T-helper 2 cell treated with Interferon-gamma antibody and Interleukin-4, amounts not matched to agents 5 μg/mL and 100 μg/mL, for 36 hours (primary cell): ENCODE measurements at regions not wholly inside any gene's neighbourhood (a gene's known extent, or its start where the extent isn't known, plus 50 kb on each side); places are given as distances from the start of the nearest gene placed in this dataset.
A peak's percentile ranks its signal among the peaks of the same experiment; 100 is the strongest.
"Not testable (repeated sequence)": the region's sequence is repeated elsewhere in the genome, so short reads cannot be mapped to it uniquely, and the experiment has no call there.

Experiments
- DNase-seq: peaks from one replicate; pipeline ENCODE4 v3.0.0; 2021; ENCODE audit warnings: low spot score
- H3K27ac Mint-ChIP-seq: one replicate; pipeline ENCODE4 v1.8.0; 2021; ENCODE audit warnings: mild to moderate bottlenecking, mixed read lengths
- H3K27me3 Mint-ChIP-seq: one replicate; pipeline ENCODE4 v1.8.0; 2021; ENCODE audit warnings: low read depth, mixed read lengths
- H3K36me3 Mint-ChIP-seq: one replicate; pipeline ENCODE4 v1.8.0; 2021; ENCODE audit warnings: low read depth, mixed read lengths
- H3K4me1 Mint-ChIP-seq: one replicate; pipeline ENCODE4 v1.8.0; 2021; ENCODE audit warnings: low read depth, mixed read lengths
- H3K4me3 Mint-ChIP-seq: one replicate; pipeline ENCODE4 v1.8.0; 2022; ENCODE audit warnings: mild to moderate bottlenecking, moderate library complexity, mixed read lengths
- H3K9me3 Mint-ChIP-seq: one replicate; pipeline ENCODE4 v1.8.0; 2021; ENCODE audit warnings: mixed read lengths

- Mint-ChIP-seq H3K36me3 (peaks cover 7% of the 10 kb centered on the region), H3K4me1 (peaks cover 31% of the 10 kb centered on the region), H3K27ac (peak overlapping the region; percentile 2), H3K9me3 (peaks cover 20% of the 10 kb centered on the region), H3K27me3 (peaks cover 28% of the 10 kb centered on the region), H3K4me3 (no peak overlapping the region)
- DNase-seq = no peak
Observed at GRCh38 chr12:54736549-54736948, 88.4 kb upstream of the DCD start.

GRCh38 chr12:54734196-54734950 lies 86.2 kb upstream of the DCD start:
- H3K36me3 Mint-ChIP-seq = peaks cover 7% of the 10 kb centered on the region
- DNase-seq = no peak
- H3K27ac Mint-ChIP-seq = no peak overlapping the region
- H3K9me3 Mint-ChIP-seq = peaks cover 16% of the 10 kb centered on the region
- H3K4me3 Mint-ChIP-seq = no peak overlapping the region
- H3K4me1 Mint-ChIP-seq = peaks cover 14% of the 10 kb centered on the region
- H3K27me3 Mint-ChIP-seq = peaks cover 17% of the 10 kb centered on the region

- no peaks in the 10 kb centered on the region for H3K9me3 Mint-ChIP-seq
- H3K36me3 Mint-ChIP-seq = no peaks in the 10 kb centered on the region
- peaks cover 25% of the 10 kb centered on the region for H3K27me3 Mint-ChIP-seq
- DNase-seq = no peak
- no peak overlapping the region for H3K27ac Mint-ChIP-seq
- H3K4me3 Mint-ChIP-seq = no peak overlapping the region
- peaks cover 7% of the 10 kb centered on the region for H3K4me1 Mint-ChIP-seq
Observed at GRCh38 chr12:54725233-54725843, 77.2 kb upstream of the DCD start.

DNA sequence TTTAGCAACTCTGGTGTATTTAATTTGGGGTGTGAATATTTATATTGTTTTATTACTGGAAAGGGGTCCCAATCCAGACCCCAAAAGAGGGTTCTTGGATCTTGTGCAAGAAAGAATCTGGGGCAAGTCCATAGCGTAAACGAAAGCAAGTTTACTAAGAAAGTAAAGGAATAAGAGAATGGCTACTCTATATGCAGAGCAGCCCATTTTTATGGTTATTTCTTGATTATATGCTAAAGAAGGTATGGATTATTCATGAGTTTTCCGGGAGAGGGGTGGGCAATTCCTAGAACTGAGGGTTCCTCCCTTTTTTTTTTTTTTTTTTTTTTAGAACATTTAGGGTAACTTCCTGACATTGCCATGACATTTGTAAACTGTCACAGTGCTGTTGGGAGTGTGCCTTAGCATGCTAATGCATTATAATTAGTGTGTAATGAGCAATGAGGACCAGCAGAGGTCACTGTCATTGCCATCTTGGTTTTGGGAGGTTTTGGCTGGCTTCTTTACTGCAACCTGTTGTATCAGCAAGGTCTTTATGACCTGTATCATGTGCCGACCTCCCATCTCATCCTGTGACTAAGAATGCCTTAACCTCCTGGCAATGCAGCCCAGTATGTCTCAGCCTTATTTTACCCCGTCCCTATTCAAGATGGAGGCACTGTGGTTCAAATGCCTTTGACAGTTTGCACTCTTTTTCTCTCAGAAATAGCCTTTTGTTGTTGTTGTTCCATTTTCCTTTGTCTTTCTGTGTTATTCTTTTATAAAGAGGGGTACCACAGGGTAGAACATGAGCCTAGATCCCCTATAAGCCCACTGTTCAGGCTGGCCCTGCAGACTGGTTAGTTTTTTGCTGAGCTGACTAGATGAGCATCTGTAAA lies 75.5 kb upstream of the DCD start:
- Mint-ChIP-seq H3K27me3 (peaks cover 30% of the 10 kb centered on the region), H3K9me3 (no peaks in the 10 kb centered on the region), H3K36me3 (no peaks in the 10 kb centered on the region), H3K4me1 (peaks cover 9% of the 10 kb centered on the region), H3K27ac (no peak overlapping the region), H3K4me3 (no peak overlapping the region)
- no peak for DNase-seq

DNA sequence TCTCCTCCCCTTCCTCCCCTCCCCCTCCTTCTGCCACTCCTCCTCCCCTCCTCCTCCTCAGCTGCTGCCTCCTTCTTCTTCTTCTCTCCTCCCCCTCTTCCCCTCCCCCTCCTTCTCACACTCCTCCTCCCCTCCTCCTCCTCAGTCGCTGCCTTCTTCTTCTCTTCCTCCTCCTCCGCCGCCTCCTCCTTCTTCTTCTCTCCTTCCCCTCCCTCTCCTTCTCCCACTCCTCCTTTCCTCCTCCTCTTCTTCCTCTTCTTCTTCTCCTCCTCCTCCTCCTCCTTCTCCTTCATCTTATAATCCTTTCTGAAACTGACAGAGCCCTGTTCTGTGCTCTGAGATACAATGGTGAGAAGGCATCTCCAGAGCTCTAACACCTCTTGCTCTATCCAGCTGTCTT lies 73.1 kb upstream of the DCD start:
- no peak overlapping the region for H3K27ac Mint-ChIP-seq
- peaks cover 11% of the 10 kb centered on the region for H3K4me1 Mint-ChIP-seq
- H3K27me3 Mint-ChIP-seq = peaks cover 31% of the 10 kb centered on the region
- H3K9me3 Mint-ChIP-seq = no peaks in the 10 kb centered on the region
- no peak overlapping the region for H3K4me3 Mint-ChIP-seq
- DNase-seq = no peak
- H3K36me3 Mint-ChIP-seq = no peaks in the 10 kb centered on the region

DNA sequence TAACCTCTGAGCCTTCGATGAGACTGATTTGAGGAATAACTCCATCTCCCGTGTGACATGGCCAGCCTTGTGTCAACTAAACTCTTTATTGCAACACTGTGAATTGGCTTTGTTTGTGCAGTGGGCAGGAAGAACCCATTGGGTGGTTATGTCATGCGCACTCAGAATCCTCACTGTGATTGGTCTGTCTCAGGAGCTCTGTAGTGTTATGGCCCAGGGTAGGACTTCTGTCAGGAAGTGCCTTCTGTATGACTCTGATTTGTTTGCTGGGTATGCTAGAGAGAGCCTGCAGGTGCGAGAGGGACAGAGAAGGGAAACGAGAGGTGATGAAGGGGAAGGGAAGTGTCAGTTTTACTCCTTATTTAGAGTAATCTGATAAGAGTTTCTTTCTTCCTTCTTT lies 71.5 kb upstream of the DCD start:
- Mint-ChIP-seq H3K27me3 (peaks cover 28% of the 10 kb centered on the region), H3K4me1 (peaks cover 8% of the 10 kb centered on the region), H3K27ac (no peak overlapping the region), H3K9me3 (no peaks in the 10 kb centered on the region), H3K4me3 (no peak overlapping the region), H3K36me3 (no peaks in the 10 kb centered on the region)
- no peak for DNase-seq

DNA sequence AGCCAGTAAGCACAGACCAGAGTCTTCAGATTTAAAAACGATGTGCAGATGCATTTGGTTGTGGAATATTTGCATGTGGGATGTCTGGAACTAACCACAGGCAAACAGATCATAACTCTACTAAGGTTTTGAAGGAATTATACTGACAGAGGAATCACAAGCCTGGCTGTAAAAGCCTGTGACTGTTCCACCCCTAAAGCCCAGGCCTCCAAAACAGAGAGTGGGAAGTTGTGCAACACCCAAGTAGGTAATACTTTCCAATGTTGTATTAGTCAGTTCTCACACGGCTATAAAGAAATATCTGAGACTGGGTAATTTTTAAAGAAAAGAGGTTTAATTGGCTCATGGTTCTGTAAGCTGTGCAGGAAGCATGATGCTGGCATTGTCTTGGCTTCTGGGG lies 68.1 kb upstream of the DCD start:
- Mint-ChIP-seq H3K9me3 (no peaks in the 10 kb centered on the region), H3K4me1 (peaks cover 8% of the 10 kb centered on the region), H3K36me3 (no peaks in the 10 kb centered on the region), H3K4me3 (no peak overlapping the region), H3K27ac (no peak overlapping the region), H3K27me3 (peaks cover 28% of the 10 kb centered on the region)
- DNase-seq = no peak

- H3K4me1 Mint-ChIP-seq, H3K36me3 Mint-ChIP-seq, H3K9me3 Mint-ChIP-seq, H3K4me3 Mint-ChIP-seq, H3K27ac Mint-ChIP-seq, DNase-seq: not testable (repeated sequence)
- H3K27me3 Mint-ChIP-seq = peaks cover 16% of the 10 kb centered on the region
Observed at GRCh38 chr12:54713876-54714275, 65.7 kb upstream of the DCD start.

DNA sequence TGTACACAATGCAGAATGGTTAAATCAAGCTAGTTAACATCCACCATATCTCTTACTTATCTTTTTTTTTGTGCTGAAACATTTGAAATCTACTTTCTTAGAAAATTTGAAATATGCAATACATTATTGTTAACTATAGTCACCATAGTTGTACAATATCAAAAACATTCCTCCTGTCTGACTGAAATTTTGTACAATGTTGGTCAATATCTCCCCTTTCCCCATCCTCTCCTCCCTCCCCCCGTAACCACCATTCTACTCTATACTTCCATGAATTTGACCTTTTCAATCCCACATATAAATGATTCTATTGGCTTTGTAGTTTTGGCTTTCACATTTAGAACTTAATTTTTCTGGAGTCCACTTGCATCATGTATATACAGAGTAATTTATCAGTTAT lies 63.5 kb upstream of the DCD start:
- Mint-ChIP-seq H3K36me3 (no peaks in the 10 kb centered on the region), H3K4me3 (no peak overlapping the region), H3K27ac (no peak overlapping the region), H3K9me3 (no peaks in the 10 kb centered on the region), H3K27me3 (peaks cover 10% of the 10 kb centered on the region), H3K4me1 (peaks cover 4% of the 10 kb centered on the region)
- DNase-seq = no peak

DNA sequence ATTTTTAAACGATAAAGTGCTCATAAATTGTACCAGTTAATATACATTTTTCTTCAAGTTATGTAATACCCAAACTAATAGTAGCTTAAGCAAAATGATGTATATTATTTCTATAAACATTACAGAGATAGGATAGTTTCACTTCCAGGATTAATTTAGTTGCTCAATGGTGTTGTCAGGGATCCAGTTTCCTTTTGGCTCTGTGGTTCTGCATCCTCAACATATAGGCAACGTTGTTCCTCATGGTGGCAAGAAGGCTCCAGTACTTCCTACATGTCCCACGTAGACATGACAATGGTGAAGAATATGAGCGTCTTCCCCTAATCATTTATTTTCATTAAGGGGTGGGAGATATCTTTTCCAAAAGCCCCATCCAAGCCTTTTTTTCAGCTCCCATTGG lies 60.7 kb upstream of the DCD start:
- Mint-ChIP-seq H3K36me3 (no peaks in the 10 kb centered on the region), H3K27ac (no peak overlapping the region), H3K4me3 (no peak overlapping the region), H3K9me3 (no peaks in the 10 kb centered on the region), H3K4me1 (no peaks in the 10 kb centered on the region), H3K27me3 (peaks cover 10% of the 10 kb centered on the region)
- no peak for DNase-seq

GRCh38 chr12:54704202-54704601 lies 56.0 kb upstream of the DCD start:
- Mint-ChIP-seq H3K4me3 (no peak overlapping the region), H3K9me3 (no peaks in the 10 kb centered on the region), H3K27ac (no peak overlapping the region), H3K36me3 (no peaks in the 10 kb centered on the region), H3K4me1 (no peaks in the 10 kb centered on the region), H3K27me3 (peaks cover 9% of the 10 kb centered on the region)
- no peak for DNase-seq

DNA sequence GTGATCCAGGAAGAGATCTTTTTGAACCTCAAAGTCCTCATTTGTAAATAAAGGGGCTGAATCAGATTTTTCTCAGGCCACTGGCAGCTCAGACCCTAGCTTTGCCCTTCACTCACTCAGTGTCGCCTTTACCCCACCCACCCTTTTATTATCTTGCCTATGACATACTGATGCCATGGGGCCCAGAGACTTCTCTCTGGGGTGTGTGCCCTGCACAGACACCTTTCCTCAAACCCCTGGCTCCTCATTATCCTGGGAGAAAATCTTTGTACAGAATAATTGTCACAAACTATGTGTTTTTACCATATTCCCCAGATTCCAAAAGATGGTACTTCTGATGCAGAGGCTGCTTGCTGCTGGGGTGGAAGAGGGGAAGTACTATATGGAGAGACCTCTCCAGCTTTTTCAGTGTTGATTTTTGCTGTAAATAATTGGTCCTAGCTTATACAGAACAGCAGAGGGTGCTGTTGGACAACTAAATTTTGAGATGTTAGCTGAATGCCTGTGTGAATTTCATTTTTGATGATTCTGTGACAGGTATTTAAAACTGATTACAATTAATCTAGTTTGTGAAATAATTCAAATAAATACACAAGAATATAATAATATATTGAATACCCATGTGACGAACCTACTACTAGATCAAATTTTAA lies 53.9 kb upstream of the DCD start:
- no peaks in the 10 kb centered on the region for H3K36me3 Mint-ChIP-seq
- no peaks in the 10 kb centered on the region for H3K9me3 Mint-ChIP-seq
- peaks cover 13% of the 10 kb centered on the region for H3K27me3 Mint-ChIP-seq
- no peak overlapping the region for H3K4me3 Mint-ChIP-seq
- H3K4me1 Mint-ChIP-seq = no peaks in the 10 kb centered on the region
- DNase-seq = no peak
- no peak overlapping the region for H3K27ac Mint-ChIP-seq

- no peak overlapping the region for H3K27ac Mint-ChIP-seq
- no peak overlapping the region for H3K4me3 Mint-ChIP-seq
- H3K36me3 Mint-ChIP-seq = no peaks in the 10 kb centered on the region
- no peaks in the 10 kb centered on the region for H3K9me3 Mint-ChIP-seq
- DNase-seq = no peak
- H3K27me3 Mint-ChIP-seq = peaks cover 16% of the 10 kb centered on the region
- H3K4me1 Mint-ChIP-seq = no peaks in the 10 kb centered on the region
Observed at GRCh38 chr12:54700849-54701248, 52.7 kb upstream of the DCD start.

- no peaks in the 10 kb centered on the region for H3K9me3 Mint-ChIP-seq
Observed at GRCh38 chr12:54700301-54700700, 52.1 kb upstream of the DCD start.

More at GRCh38 chr12:54700301-54700700, 52.1 kb upstream of the DCD start:
- H3K4me3 Mint-ChIP-seq = no peak overlapping the region
- H3K36me3 Mint-ChIP-seq = no peaks in the 10 kb centered on the region
- no peaks in the 10 kb centered on the region for H3K4me1 Mint-ChIP-seq
- H3K27ac Mint-ChIP-seq = no peak overlapping the region
- H3K27me3 Mint-ChIP-seq = peaks cover 19% of the 10 kb centered on the region
- DNase-seq = no peak
